Thymus (tissue), 11 donors: ENCODE measurements at regions not wholly inside any gene's neighbourhood (a gene's known extent, or its start where the extent isn't known, plus 50 kb on each side); places are given as distances from the start of the nearest gene placed in this dataset.
A peak's percentile ranks its signal among the peaks of the same experiment; 100 is the strongest.

Experiments
- DNase-seq, 9 donors: peaks; one replicate each; pipeline ENCODE4 v3.0.0-alpha.2; 2013; ENCODE audit warnings: low spot score in 9 of 9, low read depth in 6 of 9, missing footprints in 1 of 9
- H3K27ac ChIP-seq, 2 donors: one replicate each; pipeline ENCODE4 v1.5.1; 2013; ENCODE audit warnings: control low read depth in 1 of 2, low read depth in 1 of 2, low read length in 1 of 2, mild to moderate bottlenecking in 1 of 2, moderate library complexity in 1 of 2
- H3K27me3 ChIP-seq, 2 donors: one replicate each; pipeline ENCODE4 v1.5.1; 2013; ENCODE audit warnings: low read length in 1 of 2; ENCODE audit not compliant: control insufficient read depth in 2 of 2, insufficient read depth in 1 of 2
- H3K36me3 ChIP-seq, 2 donors: one replicate each; pipeline ENCODE4 v1.5.1; 2013; ENCODE audit warnings: low read length in 1 of 2, mild to moderate bottlenecking in 1 of 2, moderate library complexity in 1 of 2; ENCODE audit not compliant: control insufficient read depth in 2 of 2, insufficient read depth in 2 of 2
- H3K4me1 ChIP-seq, 2 donors: one replicate each; pipeline ENCODE4 v1.5.1; 2013; ENCODE audit warnings: low read length in 2 of 2; ENCODE audit not compliant: control insufficient read depth in 2 of 2, insufficient read depth in 2 of 2
- H3K4me3 ChIP-seq, 2 donors: one replicate each; pipeline ENCODE4 v1.5.1; 2013; ENCODE audit warnings: low read length in 2 of 2, control low read depth in 1 of 2, mild to moderate bottlenecking in 1 of 2
- H3K9me3 ChIP-seq, 2 donors: one replicate each; pipeline ENCODE4 v1.5.1; 2013; ENCODE audit warnings: low read length in 1 of 2, mild to moderate bottlenecking in 1 of 2; ENCODE audit not compliant: control insufficient read depth in 2 of 2, insufficient read depth in 1 of 2
- WGBS: extraction: QIAGEN DNeasy Blood & Tissue Kit; methylation state at CpG from one replicate; pipeline ENCODE4 v1.1.7; 2013; 5-methylcytosine and 5-hydroxymethylcytosine counted together
- donor health status: healthy.

GRCh38 chr9:85268131-85268530 is 473.6 kb downstream of the AGTPBP1 start:
- Histone ChIP-seq H3K36me3 (no peaks in the 10 kb centered on the region), H3K27ac (no peak overlapping the region), H3K4me3 (no peak overlapping the region), H3K4me1 (no peaks in the 10 kb centered on the region), H3K9me3 (no peaks in the 10 kb centered on the region), H3K27me3 (no peaks in the 10 kb centered on the region)
- DNase-seq: no peak
- 81% methylated on average over 1 of the region's 1 CpG for WGBS

GRCh38 chr9:85264695-85265094 is 477.1 kb downstream of the AGTPBP1 start:
- H3K27ac ChIP-seq: no peak overlapping the region
- no peaks in the 10 kb centered on the region for H3K36me3 ChIP-seq
- no peaks in the 10 kb centered on the region for H3K9me3 ChIP-seq
- DNase-seq: no peak
- H3K27me3 ChIP-seq: no peaks in the 10 kb centered on the region
- H3K4me1 ChIP-seq: no peaks in the 10 kb centered on the region
- no peak overlapping the region for H3K4me3 ChIP-seq

GRCh38 chr9:85263288-85263687 is 478.5 kb downstream of the AGTPBP1 start:
- no peaks in the 10 kb centered on the region for H3K4me1 ChIP-seq
- H3K4me3 ChIP-seq: no peak overlapping the region
- WGBS: 88% methylated on average over 2 of the region's 2 CpGs
- DNase-seq: no peak
- no peaks in the 10 kb centered on the region for H3K9me3 ChIP-seq
- no peaks in the 10 kb centered on the region for H3K36me3 ChIP-seq
- H3K27me3 ChIP-seq: no peaks in the 10 kb centered on the region
- H3K27ac ChIP-seq: no peak overlapping the region

GRCh38 chr9:85262333-85262732 is 479.4 kb downstream of the AGTPBP1 start:
- H3K36me3 ChIP-seq: no peaks in the 10 kb centered on the region
- DNase-seq: no peak
- WGBS: 25% methylated on average over 2 of the region's 2 CpGs
- no peaks in the 10 kb centered on the region for H3K4me1 ChIP-seq
- H3K27me3 ChIP-seq: no peaks in the 10 kb centered on the region
- no peak overlapping the region for H3K4me3 ChIP-seq
- H3K27ac ChIP-seq: no peak overlapping the region
- no peaks in the 10 kb centered on the region for H3K9me3 ChIP-seq

- no peaks in the 10 kb centered on the region for H3K4me1 ChIP-seq
- H3K27me3 ChIP-seq: no peaks in the 10 kb centered on the region
- no peak overlapping the region for H3K4me3 ChIP-seq
- WGBS: 100% methylated on average over 2 of the region's 2 CpGs
- no peaks in the 10 kb centered on the region for H3K36me3 ChIP-seq
- no peak for DNase-seq
- no peaks in the 10 kb centered on the region for H3K9me3 ChIP-seq
- no peak overlapping the region for H3K27ac ChIP-seq
These were observed 481.4 kb downstream of the AGTPBP1 start for GRCh38 chr9:85260275-85260845.

- 40% methylated on average over 10 of the region's 10 CpGs for WGBS
- Histone ChIP-seq H3K4me3 (no peak overlapping the region), H3K4me1 (no peaks in the 10 kb centered on the region), H3K9me3 (no peaks in the 10 kb centered on the region), H3K27ac (no peak overlapping the region), H3K27me3 (no peaks in the 10 kb centered on the region), H3K36me3 (no peaks in the 10 kb centered on the region)
- DNase-seq: peak in 5 of 9 donors; percentile 5 to 44 (median 10)
These were observed 482.9 kb downstream of the AGTPBP1 start for GRCh38 chr9:85258823-85259370.

GRCh38 chr9:85258236-85258635 is 483.5 kb downstream of the AGTPBP1 start:
- WGBS: 93% methylated on average over 7 of the region's 7 CpGs
- DNase-seq: no peak
- Histone ChIP-seq H3K4me1 (no peaks in the 10 kb centered on the region), H3K4me3 (no peak overlapping the region), H3K36me3 (no peaks in the 10 kb centered on the region), H3K27ac (no peak overlapping the region), H3K9me3 (no peaks in the 10 kb centered on the region), H3K27me3 (no peaks in the 10 kb centered on the region)

- Histone ChIP-seq H3K36me3 (no peaks in the 10 kb centered on the region), H3K27me3 (no peaks in the 10 kb centered on the region), H3K9me3 (no peaks in the 10 kb centered on the region), H3K27ac (no peak overlapping the region), H3K4me3 (no peak overlapping the region), H3K4me1 (no peaks in the 10 kb centered on the region)
- WGBS: 91% methylated on average over 5 of the region's 5 CpGs
- DNase-seq: no peak
These were observed 492.5 kb downstream of the AGTPBP1 start for GRCh38 chr9:85249313-85249621.

- Histone ChIP-seq H3K27me3 (no peaks in the 10 kb centered on the region), H3K9me3 (no peaks in the 10 kb centered on the region), H3K4me3 (no peak overlapping the region), H3K4me1 (no peaks in the 10 kb centered on the region), H3K27ac (no peak overlapping the region), H3K36me3 (no peaks in the 10 kb centered on the region)
- DNase-seq: no peak
- 94% methylated on average over 2 of the region's 2 CpGs for WGBS
These were observed 493.0 kb downstream of the AGTPBP1 start for GRCh38 chr9:85248514-85249312.
